MCF 10A (cell line): ENCODE measurements at regions not wholly inside any gene's neighbourhood (a gene's known extent, or its start where the extent isn't known, plus 50 kb on each side); places are given as distances from the start of the nearest gene placed in this dataset.

Experiments used
- BruUV-seq: library from RNA; stranded (reverse); fragments of 400-500 nt; replicated peaks from 2 replicates; lab custom pipeline; 2021; lab: Mats Ljungman, UMichigan
- CTCF ChIA-PET: fragments of 300-600 bp; sonication (Branson Sonifier 250); formaldehyde crosslinking; extraction: SDS; loops from one replicate; lab custom pipeline; 2021; ENCODE audit warnings: antibody characterized with exemption, inconsistent platforms; lab: Yijun Ruan, JAX
- POLR2A ChIA-PET: fragments of 300-600, 350-650 bp; sonication (Branson Sonifier 250); formaldehyde crosslinking; extraction: SDS; loops from one replicate; lab custom pipeline; 2020; ENCODE audit warnings: antibody characterized with exemption, inconsistent platforms; lab: Yijun Ruan, JAX
- DNase-seq: peaks from one replicate; pipeline ENCODE4 v3.0.0-alpha.2; 2018; ENCODE audit not compliant: unreplicated experiment
- H3K27ac Mint-ChIP-seq: one replicate; pipeline ENCODE4 v1.8.0; 2022; ENCODE audit warnings: mild to moderate bottlenecking, low read depth, mixed read lengths; ENCODE audit not compliant: unreplicated experiment
- H3K27me3 Mint-ChIP-seq: one replicate; pipeline ENCODE4 v1.8.0; 2022; ENCODE audit warnings: mixed read lengths; ENCODE audit not compliant: insufficient read depth, unreplicated experiment
- H3K36me3 Mint-ChIP-seq: one replicate; pipeline ENCODE4 v1.8.0; 2022; ENCODE audit warnings: mild to moderate bottlenecking, moderate library complexity, mixed read lengths; ENCODE audit not compliant: insufficient read depth, unreplicated experiment
- H3K4me1 Mint-ChIP-seq: one replicate; pipeline ENCODE4 v1.8.0; 2022; ENCODE audit warnings: mixed read lengths; ENCODE audit not compliant: insufficient read depth, unreplicated experiment
- H3K4me3 Mint-ChIP-seq: one replicate; pipeline ENCODE4 v1.8.0; 2022; ENCODE audit warnings: mild to moderate bottlenecking, moderate library complexity, mixed read lengths; ENCODE audit not compliant: unreplicated experiment
- H3K9me3 Mint-ChIP-seq: one replicate; pipeline ENCODE4 v1.8.0; 2022; ENCODE audit warnings: mixed read lengths; ENCODE audit not compliant: unreplicated experiment
- intact Hi-C: fragments of 100-400 bp; cut with micrococcal nuclease; formaldehyde crosslinking; loops from 2 replicates; pipeline ENCODE4 v1.14.1; 2022
- TF ChIP-seq, protein P1 (sequence below): fragments of 200-600 bp; IDR thresholded peaks from one replicate; pipeline ENCODE4 v1.8.0; 2022; ENCODE audit warnings: antibody characterized with exemption, mild to moderate bottlenecking; ENCODE audit not compliant: unreplicated experiment

DNA sequence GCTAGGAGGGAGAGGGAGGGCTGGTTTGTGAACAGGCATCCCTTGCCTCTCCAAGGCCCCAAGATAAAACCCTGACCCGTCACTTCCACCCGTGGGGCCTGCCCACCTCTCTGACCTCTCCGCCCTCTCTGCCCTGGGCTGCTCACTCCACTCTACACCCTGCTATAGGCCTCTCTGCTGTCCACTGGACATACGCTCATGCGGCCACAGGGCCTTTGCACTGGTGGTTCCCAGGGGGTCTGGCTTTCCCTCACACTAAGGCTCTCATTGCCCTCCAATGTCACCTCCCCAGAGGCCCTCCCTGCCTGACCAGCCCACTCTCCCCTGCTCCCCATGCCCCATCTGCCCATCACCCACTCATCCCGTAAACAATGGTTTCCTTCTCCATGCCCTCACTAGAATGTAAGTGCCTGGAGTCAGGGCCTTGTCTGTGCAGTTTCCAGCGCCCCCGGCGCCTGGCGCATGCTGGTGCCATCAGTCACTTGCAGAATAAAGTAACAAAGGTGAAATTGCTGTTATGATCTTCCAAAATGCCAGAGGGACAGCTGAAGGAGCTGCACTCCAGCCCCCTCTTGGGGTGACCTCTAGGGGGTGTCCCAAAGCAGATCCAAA lies 73.6 kb downstream of the RFLNA start:
- peaks cover 14% of the 10 kb centered on the region for H3K4me1 Mint-ChIP-seq
- peak overlapping the region; percentile 57 for H3K27ac Mint-ChIP-seq
- no peaks in the 10 kb centered on the region for H3K27me3 Mint-ChIP-seq
- H3K36me3 Mint-ChIP-seq: peaks cover 14% of the 10 kb centered on the region
- POLR2A ChIA-PET: interaction anchor here (1.2 to 1.8 kb wide), 2 partner anchors 20 to 379 kb away, joined by 3 to 15 read pairs; no protein-coding TSS in a partner anchor
- CTCF ChIA-PET: interaction anchor here (0.6 to 1.6 kb wide), 5 partner anchors 8 to 378 kb away, joined by 3 to 6 read pairs (median 3); no protein-coding TSS in a partner anchor
- no peaks in the 10 kb centered on the region for H3K9me3 Mint-ChIP-seq
- intact Hi-C loops: loop anchor here (2.0 kb wide), 1 partner anchor 22 kb away; no protein-coding TSS in a partner anchor
- no peak overlapping the region for H3K4me3 Mint-ChIP-seq
- BruUV-seq: no TSS peak
- TF ChIP-seq, protein P1, sequence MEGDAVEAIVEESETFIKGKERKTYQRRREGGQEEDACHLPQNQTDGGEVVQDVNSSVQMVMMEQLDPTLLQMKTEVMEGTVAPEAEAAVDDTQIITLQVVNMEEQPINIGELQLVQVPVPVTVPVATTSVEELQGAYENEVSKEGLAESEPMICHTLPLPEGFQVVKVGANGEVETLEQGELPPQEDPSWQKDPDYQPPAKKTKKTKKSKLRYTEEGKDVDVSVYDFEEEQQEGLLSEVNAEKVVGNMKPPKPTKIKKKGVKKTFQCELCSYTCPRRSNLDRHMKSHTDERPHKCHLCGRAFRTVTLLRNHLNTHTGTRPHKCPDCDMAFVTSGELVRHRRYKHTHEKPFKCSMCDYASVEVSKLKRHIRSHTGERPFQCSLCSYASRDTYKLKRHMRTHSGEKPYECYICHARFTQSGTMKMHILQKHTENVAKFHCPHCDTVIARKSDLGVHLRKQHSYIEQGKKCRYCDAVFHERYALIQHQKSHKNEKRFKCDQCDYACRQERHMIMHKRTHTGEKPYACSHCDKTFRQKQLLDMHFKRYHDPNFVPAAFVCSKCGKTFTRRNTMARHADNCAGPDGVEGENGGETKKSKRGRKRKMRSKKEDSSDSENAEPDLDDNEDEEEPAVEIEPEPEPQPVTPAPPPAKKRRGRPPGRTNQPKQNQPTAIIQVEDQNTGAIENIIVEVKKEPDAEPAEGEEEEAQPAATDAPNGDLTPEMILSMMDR: no peak
- DNase-seq: no peak

DNA sequence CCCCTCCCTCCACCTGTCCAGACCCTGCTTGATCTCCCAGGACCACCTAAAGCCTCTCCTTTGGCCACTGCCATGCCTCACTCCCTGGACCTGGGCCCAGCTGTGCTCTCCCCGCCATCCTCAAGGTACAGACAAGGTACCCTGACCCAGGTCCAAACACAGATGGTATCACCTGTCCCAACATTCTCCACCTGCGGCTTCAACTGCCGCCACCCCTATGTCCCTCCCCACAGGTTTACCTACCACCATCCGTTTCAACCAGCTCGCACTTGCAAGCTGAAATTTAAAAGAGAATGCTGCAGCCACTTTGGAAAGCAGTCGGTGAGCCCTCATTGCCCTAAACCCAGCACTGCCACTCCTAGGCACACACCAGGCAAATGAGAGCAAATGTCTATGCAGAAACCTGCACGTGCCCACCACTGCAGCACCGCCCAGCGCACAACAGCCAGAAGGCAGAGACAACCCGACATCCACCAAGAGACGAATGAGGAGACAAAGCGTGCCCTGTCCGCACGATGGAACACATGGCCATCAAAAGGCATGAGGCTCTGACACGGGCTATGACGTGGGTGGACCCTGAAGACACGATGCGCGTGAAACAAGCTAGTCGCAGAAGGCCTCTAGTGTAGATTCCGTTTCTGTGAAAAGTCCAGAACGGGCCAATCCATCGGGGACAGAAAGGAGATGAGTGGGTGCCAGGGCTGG lies 71.0 kb downstream of the RFLNA start:
- intact Hi-C loops: no loop called here
- H3K4me3 Mint-ChIP-seq: no peak overlapping the region

More for the DNA sequence above, 71.0 kb downstream of the RFLNA start:
- no TSS peak for BruUV-seq
- no peak for DNase-seq
- TF ChIP-seq, protein P1: no peak
- ChIA-PET POLR2A (interaction anchor here (0.5 kb wide), 1 partner anchor 34 kb away, joined by 4 read pairs; no protein-coding TSS in a partner anchor), CTCF (interaction anchor here (0.7 to 2.1 kb wide), 4 partner anchors 15 to 401 kb away, joined by 3 to 16 read pairs (median 4); no protein-coding TSS in a partner anchor)
- Mint-ChIP-seq H3K27ac (no peak overlapping the region), H3K36me3 (peaks cover 12% of the 10 kb centered on the region), H3K27me3 (no peaks in the 10 kb centered on the region), H3K9me3 (no peaks in the 10 kb centered on the region), H3K4me1 (peaks cover 14% of the 10 kb centered on the region)
